DOHH2 (cell line): ENCODE measurements at regions not wholly inside any gene's neighbourhood (a gene's known extent, or its start where the extent isn't known, plus 50 kb on each side); places are given as distances from the start of the nearest gene placed in this dataset.

Experiments used
- H3F3A ChIP-seq: fragments of 200-600 bp; sonication (generic), shearing (Covaris generic); 2 replicates; pipeline ENCODE4 v1.6.0; 2016; ENCODE audit warnings: antibody characterized with exemption, mild to moderate bottlenecking; ENCODE audit not compliant: control insufficient read depth, insufficient read depth
- H3K27ac ChIP-seq: fragments of 200-600 bp; sonication (generic); 2 replicates; pipeline ENCODE4 v1.5.1; 2014; ENCODE audit warnings: low read depth, mild to moderate bottlenecking, low read length, moderate library complexity
- H3K27me3 ChIP-seq: fragments of 200-600 bp; sonication (generic); 2 replicates; pipeline ENCODE4 v1.6.1; 2014; ENCODE audit warnings: mild to moderate bottlenecking, low read length, mixed read lengths; ENCODE audit not compliant: control insufficient read depth
- H3K36me3 ChIP-seq: fragments of 200-600 bp; sonication (generic); 2 replicates; pipeline ENCODE4 v1.6.1; 2014; ENCODE audit warnings: mild to moderate bottlenecking, low read length, moderate library complexity, mixed read lengths; ENCODE audit not compliant: control insufficient read depth
- H3K4me1 ChIP-seq: fragments of 200-600 bp; sonication (generic); 2 replicates; pipeline ENCODE4 v1.6.1; 2014; ENCODE audit warnings: mild to moderate bottlenecking, low read length, mixed read lengths; ENCODE audit not compliant: control insufficient read depth
- H3K4me2 ChIP-seq: fragments of 200-600 bp; sonication (generic); 2 replicates; pipeline ENCODE4 v1.6.0; 2014; ENCODE audit warnings: mild to moderate bottlenecking, low read length, moderate library complexity
- H3K4me3 ChIP-seq: fragments of 200-600 bp; sonication (generic); 2 replicates; pipeline ENCODE4 v1.5.1; 2014; ENCODE audit warnings: mild to moderate bottlenecking, low read length, mixed read lengths
- H3K79me2 ChIP-seq: fragments of 200-600 bp; sonication (generic); 2 replicates; pipeline ENCODE4 v1.6.1; 2014; ENCODE audit warnings: mild to moderate bottlenecking, low read length, mixed read lengths; ENCODE audit not compliant: control insufficient read depth
- H3K9me2 ChIP-seq: fragments of 200-600 bp; sonication (generic); replicated peaks from 2 replicates; pipeline ENCODE4 v1.6.1; 2014; ENCODE audit warnings: mild to moderate bottlenecking, low read length, mixed read lengths; ENCODE audit not compliant: control insufficient read depth
- H3K9me3 ChIP-seq: fragments of 200-600 bp; sonication (generic); 2 replicates; pipeline ENCODE4 v1.6.1; 2014; ENCODE audit warnings: antibody characterized with exemption, low read length, mixed read lengths; ENCODE audit not compliant: control insufficient read depth, insufficient read depth
- H4K20me1 ChIP-seq: fragments of 200-600 bp; sonication (generic); 2 replicates; pipeline ENCODE4 v1.6.0; 2014; ENCODE audit warnings: low read depth, mild to moderate bottlenecking, antibody characterized with exemption, low read length, moderate library complexity; ENCODE audit not compliant: control insufficient read depth, insufficient read depth
- EZH2phosphoT487 ChIP-seq: fragments of 200-600 bp; sonication (generic); IDR thresholded peaks from 2 replicates; pipeline ENCODE4 v1.6.1; 2017; ENCODE audit warnings: borderline replicate concordance, mild to moderate bottlenecking, antibody characterized with exemption, low read length, moderate library complexity, mixed read lengths
- TF ChIP-seq, protein P1 (sequence below): fragments of 200-600 bp; sonication (generic); IDR thresholded peaks from one replicate; pipeline ENCODE4 v1.5.1; 2014; ENCODE audit warnings: antibody characterized with exemption, mild to moderate bottlenecking, low read depth, low read length; ENCODE audit not compliant: poor library complexity, severe bottlenecking

DNA sequence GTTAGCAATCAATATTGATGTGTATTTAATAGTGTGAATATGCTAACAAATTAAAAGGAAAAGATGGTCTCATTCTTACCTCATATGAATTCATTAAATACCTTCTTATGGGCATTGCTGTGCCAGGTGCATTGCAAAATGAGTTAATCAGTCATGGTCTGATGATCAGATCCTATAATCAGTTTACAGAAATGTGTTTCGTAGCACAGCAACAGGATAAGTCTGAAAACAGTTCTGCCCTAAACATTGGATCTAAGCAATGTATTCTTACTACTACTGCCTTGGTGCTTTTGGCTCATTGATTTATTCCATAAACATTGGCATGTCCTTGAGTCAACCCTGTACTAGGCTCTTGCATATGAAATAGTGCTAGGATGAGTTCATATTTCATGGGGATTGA is 417.0 kb upstream of the JAG1 start:
- Histone ChIP-seq H3K4me1 (no peaks in the 10 kb centered on the region), H3K36me3 (no peaks in the 10 kb centered on the region), H3F3A (no peaks in the 10 kb centered on the region), H3K27ac (no peak overlapping the region), H3K9me2 (no peaks in the 10 kb centered on the region), H3K4me3 (no peak overlapping the region), H3K79me2 (no peaks in the 10 kb centered on the region), H3K4me2 (no peak overlapping the region), H3K27me3 (no peaks in the 10 kb centered on the region), H3K9me3 (no peaks in the 10 kb centered on the region), H4K20me1 (no peaks in the 10 kb centered on the region)
- TF ChIP-seq EZH2phosphoT487 = no peak
- TF ChIP-seq, protein P1, sequence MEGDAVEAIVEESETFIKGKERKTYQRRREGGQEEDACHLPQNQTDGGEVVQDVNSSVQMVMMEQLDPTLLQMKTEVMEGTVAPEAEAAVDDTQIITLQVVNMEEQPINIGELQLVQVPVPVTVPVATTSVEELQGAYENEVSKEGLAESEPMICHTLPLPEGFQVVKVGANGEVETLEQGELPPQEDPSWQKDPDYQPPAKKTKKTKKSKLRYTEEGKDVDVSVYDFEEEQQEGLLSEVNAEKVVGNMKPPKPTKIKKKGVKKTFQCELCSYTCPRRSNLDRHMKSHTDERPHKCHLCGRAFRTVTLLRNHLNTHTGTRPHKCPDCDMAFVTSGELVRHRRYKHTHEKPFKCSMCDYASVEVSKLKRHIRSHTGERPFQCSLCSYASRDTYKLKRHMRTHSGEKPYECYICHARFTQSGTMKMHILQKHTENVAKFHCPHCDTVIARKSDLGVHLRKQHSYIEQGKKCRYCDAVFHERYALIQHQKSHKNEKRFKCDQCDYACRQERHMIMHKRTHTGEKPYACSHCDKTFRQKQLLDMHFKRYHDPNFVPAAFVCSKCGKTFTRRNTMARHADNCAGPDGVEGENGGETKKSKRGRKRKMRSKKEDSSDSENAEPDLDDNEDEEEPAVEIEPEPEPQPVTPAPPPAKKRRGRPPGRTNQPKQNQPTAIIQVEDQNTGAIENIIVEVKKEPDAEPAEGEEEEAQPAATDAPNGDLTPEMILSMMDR = no peak

DNA sequence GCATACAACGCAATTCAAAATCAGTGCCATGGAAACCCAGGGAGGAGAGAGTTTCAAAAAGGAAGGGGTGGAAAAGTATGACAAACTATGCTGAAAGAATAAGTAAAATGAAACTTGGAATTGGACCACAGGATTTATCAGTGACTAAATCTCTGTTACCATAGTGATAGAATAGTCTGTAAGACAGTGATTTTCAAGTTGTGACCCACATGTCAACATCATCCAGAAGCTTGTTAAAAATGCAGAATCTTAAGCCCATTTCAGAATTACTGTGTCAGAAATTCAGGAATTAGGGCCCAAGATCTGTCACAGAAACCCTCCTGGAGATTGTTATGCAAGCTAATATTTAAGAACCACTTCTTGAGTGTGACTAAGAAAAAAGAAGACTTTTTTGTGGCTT is 417.7 kb upstream of the JAG1 start:
- no peak overlapping the region for H3K4me2 ChIP-seq
- no peaks in the 10 kb centered on the region for H3K9me2 ChIP-seq
- H3K4me1 ChIP-seq = no peaks in the 10 kb centered on the region
- H4K20me1 ChIP-seq = no peaks in the 10 kb centered on the region
- no peak for TF ChIP-seq EZH2phosphoT487
- TF ChIP-seq, protein P1 = no peak
- no peaks in the 10 kb centered on the region for H3K27me3 ChIP-seq
- H3K4me3 ChIP-seq = no peak overlapping the region
- no peaks in the 10 kb centered on the region for H3F3A ChIP-seq
- no peaks in the 10 kb centered on the region for H3K36me3 ChIP-seq
- no peaks in the 10 kb centered on the region for H3K79me2 ChIP-seq
- no peak overlapping the region for H3K27ac ChIP-seq
- no peaks in the 10 kb centered on the region for H3K9me3 ChIP-seq

DNA sequence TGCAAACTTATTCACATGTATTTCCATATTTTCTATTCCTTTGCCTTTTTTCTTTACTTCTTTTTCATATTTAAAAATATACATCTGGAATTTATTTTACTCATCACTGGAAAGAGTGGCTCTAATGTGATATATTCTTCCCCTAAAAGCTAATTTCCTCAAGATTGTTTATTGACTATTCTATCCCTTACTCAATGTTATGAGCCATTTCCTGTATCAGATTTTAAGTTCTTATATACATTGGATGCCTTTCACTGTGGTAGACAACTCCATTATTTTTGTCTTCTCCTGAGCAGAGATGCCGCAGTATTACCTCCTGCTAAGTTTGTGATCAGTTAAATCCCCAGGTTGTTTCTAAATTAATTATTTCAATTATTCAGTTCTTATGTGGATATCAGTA is 418.4 kb upstream of the JAG1 start:
- TF ChIP-seq EZH2phosphoT487 = no peak
- TF ChIP-seq, protein P1 = no peak
- Histone ChIP-seq H3K4me3 (no peak overlapping the region), H3K4me2 (no peak overlapping the region), H3K9me3 (no peaks in the 10 kb centered on the region), H3K4me1 (no peaks in the 10 kb centered on the region), H3K79me2 (no peaks in the 10 kb centered on the region), H3K27me3 (no peaks in the 10 kb centered on the region), H4K20me1 (no peaks in the 10 kb centered on the region), H3K36me3 (no peaks in the 10 kb centered on the region), H3F3A (no peaks in the 10 kb centered on the region), H3K27ac (no peak overlapping the region), H3K9me2 (no peaks in the 10 kb centered on the region)

DNA sequence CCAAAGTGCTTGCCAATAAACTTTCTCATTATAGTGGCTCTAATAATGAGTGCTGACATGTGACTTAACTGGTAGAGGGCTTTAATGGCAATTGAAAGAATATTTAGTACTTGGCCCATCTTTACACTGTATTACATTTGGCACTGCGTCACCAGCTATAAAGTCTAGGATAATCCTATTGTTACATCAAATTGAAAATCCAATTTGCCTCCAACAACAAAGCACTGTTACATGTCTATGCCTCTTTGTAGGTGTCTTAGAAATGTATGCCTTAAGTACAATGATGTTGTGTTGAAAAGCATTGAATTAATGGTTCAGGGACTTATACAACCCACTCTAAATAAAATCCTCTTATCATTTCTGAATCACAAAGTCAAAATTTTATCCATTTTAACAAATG is 420.4 kb upstream of the JAG1 start:
- Histone ChIP-seq H3K27me3 (no peaks in the 10 kb centered on the region), H3K9me2 (no peaks in the 10 kb centered on the region), H3K9me3 (no peaks in the 10 kb centered on the region), H3K4me2 (no peak overlapping the region), H3K79me2 (no peaks in the 10 kb centered on the region), H3K4me3 (no peak overlapping the region), H3F3A (no peaks in the 10 kb centered on the region), H3K27ac (no peak overlapping the region), H3K4me1 (no peaks in the 10 kb centered on the region), H3K36me3 (no peaks in the 10 kb centered on the region), H4K20me1 (no peaks in the 10 kb centered on the region)
- no peak for TF ChIP-seq EZH2phosphoT487
